Stimulated activated CD4-positive, alpha-beta T cell treated with anti-CD3 and anti-CD28 coated beads, Interleukin-4, amount 100 ng/mL, for 1 hour (primary cell): ENCODE measurements at regions not wholly inside any gene's neighbourhood (a gene's known extent, or its start where the extent isn't known, plus 50 kb on each side); places are given as distances from the start of the nearest gene placed in this dataset.
"Not testable (repeated sequence)": the region's sequence is repeated elsewhere in the genome, so short reads cannot be mapped to it uniquely, and the experiment has no call there.

Experiments used
- DNase-seq: peaks from one replicate; pipeline ENCODE4 v3.0.0-alpha.2; 2020

DNA sequence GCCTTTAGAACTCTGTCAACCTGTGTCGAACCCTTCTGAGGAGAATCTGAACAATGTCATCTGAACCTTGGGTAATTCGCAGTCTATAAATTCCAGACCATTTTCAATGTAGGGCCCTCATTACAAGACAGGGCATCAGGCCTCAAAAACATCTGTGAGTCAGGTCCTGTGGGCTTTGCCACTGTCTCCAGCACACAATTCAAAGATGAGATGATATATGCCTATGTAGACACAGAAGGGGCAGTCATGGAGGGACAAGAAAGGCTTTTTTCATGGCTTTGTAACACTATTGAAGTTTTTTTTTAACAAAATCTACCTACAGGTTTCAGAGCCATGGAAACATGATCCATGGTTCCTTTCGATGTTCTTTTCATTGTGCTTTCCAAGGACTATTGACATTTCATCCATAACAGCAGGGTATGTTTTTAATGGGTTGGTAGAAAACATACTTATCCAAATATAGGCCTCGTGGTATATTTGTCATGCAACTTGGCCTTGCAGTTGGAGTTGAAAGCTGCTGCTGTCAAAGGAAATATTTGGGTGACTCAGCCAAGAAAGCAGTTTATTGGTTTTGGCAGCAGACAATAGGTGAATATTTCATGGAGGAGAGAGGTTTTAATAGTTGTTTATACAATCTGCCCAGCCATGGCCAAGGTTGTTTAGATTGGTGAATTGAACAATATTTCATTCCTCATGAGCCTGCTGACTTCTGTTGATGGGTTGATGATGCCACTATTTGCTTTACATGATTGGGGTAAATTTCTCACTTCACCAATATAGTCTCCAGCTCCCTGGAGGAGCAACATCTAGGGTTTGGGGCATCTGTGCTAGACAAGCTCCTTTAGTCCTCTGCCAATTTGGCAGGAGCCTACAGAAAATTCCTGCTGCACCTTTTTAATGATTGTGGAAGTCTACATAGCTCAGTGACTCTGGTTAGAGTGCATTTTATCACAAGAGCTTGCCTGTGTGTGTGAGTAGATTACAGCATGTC is 158.4 kb upstream of the TMEM72 start:
- no peak for DNase-seq

GRCh38 chr10:44754355-44754754 is 156.8 kb upstream of the TMEM72 start:
- not testable (repeated sequence) for DNase-seq

GRCh38 chr10:44755481-44755880 is 155.7 kb upstream of the TMEM72 start:
- DNase-seq: no peak

- DNase-seq: no peak
Observed at GRCh38 chr10:44756216-44756615, 154.9 kb upstream of the TMEM72 start.

DNA sequence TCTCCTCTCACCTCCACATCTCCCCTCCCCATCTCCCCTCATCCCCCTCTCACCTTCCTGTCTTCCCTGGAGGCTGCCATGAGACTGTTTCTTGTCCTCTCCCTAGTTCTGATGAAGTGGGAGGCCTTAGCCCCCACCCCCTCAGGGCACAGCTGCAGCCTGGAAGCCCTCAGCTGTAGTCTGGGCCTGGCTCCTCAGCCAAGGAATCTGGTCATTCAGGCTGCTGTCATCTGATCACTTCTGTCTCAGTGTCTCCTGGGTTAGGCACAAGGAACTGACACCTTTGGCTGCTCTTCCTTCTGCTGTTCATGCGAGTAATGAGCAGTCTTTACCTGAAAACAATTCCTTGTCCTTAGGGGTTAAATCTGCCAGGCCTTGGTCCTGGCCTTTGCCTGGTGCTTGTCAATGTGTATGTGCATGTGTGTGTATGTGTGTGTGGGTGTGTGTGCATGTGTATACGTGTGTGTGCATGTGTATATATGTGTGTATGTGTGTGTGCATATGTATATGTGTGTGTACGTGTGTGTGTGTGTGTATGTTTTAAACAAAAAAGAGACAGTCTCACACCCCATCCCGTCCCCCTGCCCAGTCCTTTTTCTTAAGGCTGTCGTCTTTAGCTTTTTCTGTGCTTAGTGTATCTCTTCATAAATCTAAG is 153.5 kb upstream of the TMEM72 start:
- no peak for DNase-seq

DNA sequence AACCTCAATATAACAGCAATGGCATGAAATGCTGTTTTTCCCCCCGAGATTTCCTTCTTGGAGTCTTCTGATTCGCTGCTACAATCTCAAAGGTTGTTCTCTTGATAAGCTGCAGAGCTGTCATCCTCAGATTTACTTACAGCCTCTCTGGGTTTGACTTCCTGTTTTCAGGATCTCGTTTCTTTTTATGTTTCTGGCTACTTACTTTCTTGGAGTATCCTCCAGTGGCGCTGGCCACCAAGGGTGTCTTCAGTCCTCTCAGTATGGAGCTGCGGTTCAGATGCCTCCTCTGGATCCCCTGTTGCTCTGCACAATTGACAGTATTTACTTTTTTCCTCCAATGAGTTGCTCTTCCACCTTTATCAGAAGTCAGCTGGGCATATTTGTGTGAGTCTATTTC is 152.0 kb upstream of the TMEM72 start:
- no peak for DNase-seq

DNA sequence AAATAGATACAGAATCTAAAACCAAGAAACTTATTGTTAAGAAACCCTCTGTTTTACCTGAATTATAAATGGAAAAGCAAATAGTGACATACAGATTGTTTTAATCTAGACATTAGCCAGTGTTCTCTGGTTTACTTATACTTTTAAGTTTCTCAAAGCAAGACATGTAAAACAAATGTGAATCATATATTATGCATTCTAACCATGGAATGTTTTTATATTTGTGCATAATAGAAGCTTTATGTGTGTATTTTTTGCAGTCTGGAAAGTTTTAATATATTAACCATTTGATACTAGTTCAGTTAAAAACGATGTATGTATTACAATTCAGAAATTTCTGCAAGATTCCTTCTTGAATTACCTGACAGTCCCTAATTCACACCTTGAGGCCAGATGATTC is 150.6 kb upstream of the TMEM72 start:
- no peak for DNase-seq

- no peak for DNase-seq
Observed at GRCh38 chr10:44761076-44761475, 150.1 kb upstream of the TMEM72 start.

GRCh38 chr10:44763331-44763730 is 147.8 kb upstream of the TMEM72 start:
- DNase-seq: no peak

DNA sequence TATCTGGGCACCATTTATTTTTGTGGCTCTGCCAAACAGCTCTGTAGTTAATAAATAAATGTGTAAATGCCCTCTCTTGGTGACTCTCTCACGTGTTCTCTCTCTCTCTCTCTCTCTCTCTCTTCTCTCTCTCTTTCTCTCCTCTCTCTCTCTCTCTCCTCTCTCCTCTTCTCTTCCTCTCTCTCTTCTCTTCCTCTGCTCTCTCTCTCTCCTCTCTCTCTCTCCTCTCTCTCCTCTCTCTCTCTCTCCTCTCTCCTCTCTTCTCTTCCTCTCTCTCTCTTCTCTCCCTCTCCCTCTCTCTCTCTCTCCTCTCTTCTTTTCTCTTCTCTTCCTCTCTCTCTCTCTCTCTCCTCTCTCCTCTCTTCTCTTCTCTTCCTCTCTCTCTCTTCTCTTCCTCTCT is 145.8 kb upstream of the TMEM72 start:
- no peak for DNase-seq

DNA sequence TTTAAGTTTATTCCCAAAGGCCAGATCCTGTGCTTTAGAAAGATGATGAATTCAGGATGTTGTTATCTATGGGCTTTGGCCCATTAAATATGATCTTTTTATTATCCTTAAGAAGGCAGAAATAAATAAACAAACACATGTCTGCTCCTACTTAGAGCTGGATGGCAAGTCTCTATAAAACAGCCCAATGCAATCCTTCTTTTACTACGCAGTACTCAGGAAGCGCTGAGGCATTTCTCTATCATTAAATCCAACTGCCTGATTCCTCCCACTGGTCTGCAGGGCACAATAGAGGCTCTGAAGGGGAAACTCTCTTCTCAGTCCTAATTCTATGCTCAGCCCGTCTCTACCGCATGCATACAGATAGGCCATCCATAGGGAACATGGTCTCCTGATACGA is 144.5 kb upstream of the TMEM72 start:
- no peak for DNase-seq

GRCh38 chr10:44769450-44769849 is 141.7 kb upstream of the TMEM72 start:
- DNase-seq: no peak

GRCh38 chr10:44771233-44771995 is 139.7 kb upstream of the TMEM72 start:
- DNase-seq: no peak

GRCh38 chr10:44773565-44773964 is 137.6 kb upstream of the TMEM72 start:
- no peak for DNase-seq

DNA sequence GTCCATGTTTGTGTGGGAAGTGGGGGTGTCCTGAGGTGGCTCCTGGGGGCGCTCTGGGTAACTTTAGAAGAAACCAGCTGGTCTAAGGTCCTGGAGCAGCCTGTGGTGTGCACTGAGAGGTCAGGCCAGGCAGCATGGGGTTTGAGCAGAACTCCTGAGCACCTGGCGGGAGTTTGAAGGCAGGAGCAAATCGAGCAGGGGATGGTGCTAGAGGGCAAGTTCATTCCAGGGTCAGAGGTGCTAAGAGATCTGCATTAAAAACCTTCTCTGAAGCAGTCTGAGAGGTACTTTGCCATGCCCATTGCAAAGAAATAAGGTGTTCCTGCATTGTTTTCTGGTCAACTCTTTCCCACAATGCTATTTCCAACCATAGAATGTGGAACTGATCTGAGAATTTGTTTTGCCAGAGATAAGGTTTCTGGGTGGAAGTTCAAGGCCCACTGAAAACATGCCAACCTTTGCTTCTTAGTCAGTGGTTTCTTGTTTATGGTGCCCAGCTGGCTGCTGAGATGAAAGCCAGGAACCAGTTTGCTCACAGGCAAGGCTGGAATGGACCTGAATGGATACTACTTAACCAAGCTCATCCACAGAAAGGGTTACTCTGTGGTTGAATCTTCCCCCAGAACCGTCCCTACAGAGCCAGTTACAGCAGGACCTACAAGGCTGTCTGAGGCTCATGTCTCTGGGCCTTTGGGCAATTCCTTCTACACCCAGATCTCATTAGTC is 136.3 kb upstream of the TMEM72 start:
- DNase-seq: no peak

GRCh38 chr10:44775402-44775741 is 135.8 kb upstream of the TMEM72 start:
- DNase-seq: no peak

DNA sequence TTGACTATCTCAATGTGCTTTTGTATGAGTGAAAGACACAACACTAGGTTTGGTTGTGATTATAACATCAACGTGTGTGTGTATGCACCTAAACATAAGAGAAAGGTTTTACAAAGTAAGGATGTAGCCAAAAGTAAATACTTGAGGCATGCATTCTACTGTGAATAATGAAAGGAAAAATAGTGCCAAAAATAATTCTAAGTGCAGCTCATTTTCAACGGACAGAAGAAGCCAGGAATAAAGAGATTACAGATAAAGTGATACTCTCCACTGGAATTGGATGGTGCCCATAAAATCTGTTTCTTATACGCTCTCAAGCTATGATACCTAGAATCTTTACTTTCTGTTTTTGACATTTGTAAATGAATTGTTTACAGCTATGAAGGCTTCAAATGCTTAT is 135.0 kb upstream of the TMEM72 start:
- no peak for DNase-seq

GRCh38 chr10:44779511-44779910 is 131.6 kb upstream of the TMEM72 start:
- DNase-seq: no peak

DNA sequence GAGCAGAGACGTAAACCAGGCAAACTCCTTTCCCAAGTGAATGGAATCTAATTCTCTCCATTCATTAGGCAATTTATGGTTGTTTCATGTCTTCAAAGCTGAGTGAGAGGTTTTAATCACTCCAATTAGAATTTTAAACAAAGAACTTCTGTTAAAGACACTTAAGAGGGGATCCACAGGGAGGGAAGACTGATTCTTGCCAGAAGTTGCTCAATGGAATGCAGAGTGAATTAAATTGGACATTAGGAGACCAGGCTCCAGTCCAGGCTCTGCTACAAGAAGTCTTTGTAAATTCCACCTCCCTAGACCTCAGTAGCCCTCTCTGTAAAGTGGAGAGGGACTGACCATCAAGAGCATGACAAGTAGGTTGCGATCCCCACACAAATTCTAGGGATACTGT is 130.7 kb upstream of the TMEM72 start:
- no peak for DNase-seq

DNA sequence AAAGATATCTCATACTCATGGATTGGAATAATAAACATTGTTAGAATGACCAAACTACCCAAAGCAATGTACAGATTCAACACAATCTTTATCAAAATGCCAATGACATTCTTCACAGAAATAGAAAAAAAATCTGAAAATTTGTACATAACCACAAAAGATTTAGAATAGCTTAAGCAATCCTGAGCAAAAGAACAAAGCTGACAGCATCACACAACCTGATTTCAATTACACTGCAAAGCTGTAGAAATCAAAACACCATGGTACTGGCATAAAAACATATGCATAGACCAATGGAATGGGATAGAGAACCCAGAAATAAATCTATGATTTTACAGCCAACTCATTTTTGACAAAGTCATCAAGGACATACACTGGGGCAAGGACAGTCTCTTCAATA is 130.0 kb upstream of the TMEM72 start:
- DNase-seq: no peak

- no peak for DNase-seq
Observed at GRCh38 chr10:44786286-44786850, 124.8 kb upstream of the TMEM72 start.

DNA sequence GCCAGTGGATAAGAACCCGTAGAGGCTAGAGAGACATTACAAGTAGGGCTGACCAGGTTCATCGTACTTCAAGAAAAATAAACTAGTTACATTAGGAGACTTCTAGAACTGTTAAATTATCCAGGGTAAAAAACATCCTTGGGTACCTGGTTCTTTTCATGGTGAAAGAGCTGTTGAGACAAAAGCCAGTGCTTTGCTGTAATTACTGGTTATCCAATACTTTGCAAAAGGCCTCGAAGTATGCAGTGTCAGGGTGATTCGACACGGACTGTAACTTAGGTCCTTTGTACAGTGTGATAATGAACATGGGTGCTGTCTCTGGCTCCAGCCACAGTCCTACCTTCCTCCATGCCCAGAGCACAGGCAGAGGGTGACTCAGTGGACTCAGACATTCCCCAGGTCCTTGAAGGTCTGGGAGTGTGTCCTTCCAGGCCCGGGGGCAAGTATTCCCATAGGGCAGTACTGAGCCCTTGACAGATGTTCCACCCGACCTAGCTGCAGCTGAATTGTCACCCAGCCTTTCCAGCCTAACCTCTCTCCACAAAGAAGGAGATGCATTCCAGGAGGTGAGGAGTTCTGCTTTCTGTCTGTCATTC is 123.6 kb upstream of the TMEM72 start:
- DNase-seq: no peak
